Endothelial cell (in vitro differentiated cells): ENCODE measurements at regions not wholly inside any gene's neighbourhood (a gene's known extent, or its start where the extent isn't known, plus 50 kb on each side); places are given as distances from the start of the nearest gene placed in this dataset.

Source experiments
- DNase-seq: peaks from one replicate; pipeline ENCODE4 v3.0.0; 2021; ENCODE audit warnings: low spot score
- H3K27ac Mint-ChIP-seq: one replicate; pipeline ENCODE4 v1.8.0; 2021; ENCODE audit warnings: mixed read lengths, inconsistent platforms; ENCODE audit not compliant: unreplicated experiment
- H3K27me3 Mint-ChIP-seq: one replicate; pipeline ENCODE4 v1.8.0; 2021; ENCODE audit warnings: mild to moderate bottlenecking, moderate library complexity, mixed read lengths, inconsistent platforms; ENCODE audit not compliant: unreplicated experiment
- H3K36me3 Mint-ChIP-seq: one replicate; pipeline ENCODE4 v1.8.0; 2021; ENCODE audit warnings: mild to moderate bottlenecking, low read depth, mixed read lengths, inconsistent platforms; ENCODE audit not compliant: unreplicated experiment
- H3K4me1 Mint-ChIP-seq: one replicate; pipeline ENCODE4 v1.8.0; 2021; ENCODE audit warnings: mild to moderate bottlenecking, mixed read lengths, inconsistent platforms; ENCODE audit not compliant: unreplicated experiment
- H3K4me3 Mint-ChIP-seq: one replicate; pipeline ENCODE4 v1.8.0; 2021; ENCODE audit warnings: mild to moderate bottlenecking, mixed read lengths, inconsistent platforms; ENCODE audit not compliant: unreplicated experiment
- H3K9me3 Mint-ChIP-seq: one replicate; pipeline ENCODE4 v1.8.0; 2021; ENCODE audit warnings: mixed read lengths, inconsistent platforms; ENCODE audit not compliant: unreplicated experiment
- TF ChIP-seq, protein P1 (sequence below): fragments of 200-600 bp; sonication (generic); IDR thresholded peaks from one replicate; pipeline ENCODE4 v1.5.0; 2021; ENCODE audit warnings: antibody characterized with exemption; ENCODE audit not compliant: unreplicated experiment

DNA sequence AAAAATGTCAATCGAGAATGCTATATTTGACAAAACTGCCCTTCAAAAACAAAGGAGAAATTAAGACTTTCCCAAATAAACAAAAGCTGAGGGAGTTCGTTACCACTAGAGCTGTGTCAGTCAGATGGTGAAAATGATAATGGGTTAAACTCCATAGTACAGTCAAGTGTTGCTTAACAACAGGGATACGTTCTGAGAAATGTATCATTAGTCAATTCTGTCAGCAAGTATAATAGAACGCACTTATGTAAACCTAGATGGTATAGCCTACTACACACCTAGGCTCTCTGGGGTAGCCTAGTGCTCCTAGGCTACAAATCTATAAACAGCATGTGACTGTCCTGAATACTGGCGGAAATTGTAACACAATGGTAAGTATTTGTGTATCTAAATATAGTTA is 138.7 kb downstream of the DRD1 start:
- H3K27me3 Mint-ChIP-seq: no peaks in the 10 kb centered on the region
- no peak overlapping the region for H3K27ac Mint-ChIP-seq
- H3K4me1 Mint-ChIP-seq: peaks cover 20% of the 10 kb centered on the region
- no peak overlapping the region for H3K4me3 Mint-ChIP-seq
- H3K9me3 Mint-ChIP-seq: no peaks in the 10 kb centered on the region
- TF ChIP-seq, protein P1, sequence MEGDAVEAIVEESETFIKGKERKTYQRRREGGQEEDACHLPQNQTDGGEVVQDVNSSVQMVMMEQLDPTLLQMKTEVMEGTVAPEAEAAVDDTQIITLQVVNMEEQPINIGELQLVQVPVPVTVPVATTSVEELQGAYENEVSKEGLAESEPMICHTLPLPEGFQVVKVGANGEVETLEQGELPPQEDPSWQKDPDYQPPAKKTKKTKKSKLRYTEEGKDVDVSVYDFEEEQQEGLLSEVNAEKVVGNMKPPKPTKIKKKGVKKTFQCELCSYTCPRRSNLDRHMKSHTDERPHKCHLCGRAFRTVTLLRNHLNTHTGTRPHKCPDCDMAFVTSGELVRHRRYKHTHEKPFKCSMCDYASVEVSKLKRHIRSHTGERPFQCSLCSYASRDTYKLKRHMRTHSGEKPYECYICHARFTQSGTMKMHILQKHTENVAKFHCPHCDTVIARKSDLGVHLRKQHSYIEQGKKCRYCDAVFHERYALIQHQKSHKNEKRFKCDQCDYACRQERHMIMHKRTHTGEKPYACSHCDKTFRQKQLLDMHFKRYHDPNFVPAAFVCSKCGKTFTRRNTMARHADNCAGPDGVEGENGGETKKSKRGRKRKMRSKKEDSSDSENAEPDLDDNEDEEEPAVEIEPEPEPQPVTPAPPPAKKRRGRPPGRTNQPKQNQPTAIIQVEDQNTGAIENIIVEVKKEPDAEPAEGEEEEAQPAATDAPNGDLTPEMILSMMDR: no peak
- H3K36me3 Mint-ChIP-seq: no peaks in the 10 kb centered on the region
- no peak for DNase-seq

DNA sequence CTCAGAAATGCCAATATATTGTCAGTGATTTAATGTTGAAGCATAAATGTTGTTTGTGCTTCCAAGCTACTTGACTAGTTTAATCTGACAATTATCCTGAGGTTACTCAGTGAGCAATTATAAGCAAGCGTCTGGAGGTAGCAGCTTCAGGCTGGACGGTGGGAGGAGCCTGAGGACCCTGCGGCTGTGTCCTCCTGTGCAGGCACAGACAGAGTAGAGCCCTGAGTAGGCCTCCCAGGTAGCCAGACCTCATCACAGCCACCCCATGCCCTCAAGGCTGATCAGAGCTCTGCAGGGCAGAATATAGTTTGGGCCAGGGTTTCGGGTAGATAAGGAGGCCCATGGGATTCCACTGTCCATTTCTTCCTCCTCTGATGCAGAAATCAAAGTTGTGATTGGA is 153.6 kb downstream of the DRD1 start:
- H3K9me3 Mint-ChIP-seq: no peaks in the 10 kb centered on the region
- no peaks in the 10 kb centered on the region for H3K4me1 Mint-ChIP-seq
- H3K27ac Mint-ChIP-seq: no peak overlapping the region
- H3K36me3 Mint-ChIP-seq: no peaks in the 10 kb centered on the region
- TF ChIP-seq, protein P1: no peak
- DNase-seq: no peak
- H3K4me3 Mint-ChIP-seq: no peak overlapping the region
- peaks cover 5% of the 10 kb centered on the region for H3K27me3 Mint-ChIP-seq

DNA sequence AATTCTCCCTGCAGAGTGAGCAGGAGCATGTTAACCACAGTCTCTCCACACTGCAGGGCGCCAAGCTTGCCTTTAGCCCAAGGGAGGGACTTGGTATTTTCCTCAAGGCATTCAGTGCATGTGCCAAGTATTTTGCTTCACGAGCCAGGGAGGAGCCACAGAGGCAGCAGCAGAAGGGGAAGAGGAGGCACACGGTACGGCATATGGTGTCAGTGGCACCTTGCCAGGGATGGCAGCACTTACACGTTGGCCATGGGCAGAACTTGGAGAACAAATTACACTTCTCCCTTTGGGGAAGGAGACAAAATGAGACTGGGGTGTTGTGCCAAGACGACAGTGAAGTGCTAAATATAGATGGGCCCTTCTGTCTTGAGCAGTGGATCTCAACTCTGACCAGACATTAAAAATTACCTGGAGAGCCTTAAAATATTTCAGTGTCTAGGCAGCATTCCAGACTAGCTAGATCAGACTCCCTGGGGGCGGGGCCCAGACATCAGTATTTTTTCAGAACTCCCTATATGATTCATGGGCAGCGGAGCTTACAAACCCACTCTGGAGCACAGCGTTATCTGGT is 155.8 kb downstream of the DRD1 start:
- no peaks in the 10 kb centered on the region for H3K4me1 Mint-ChIP-seq
- H3K9me3 Mint-ChIP-seq: no peaks in the 10 kb centered on the region
- H3K4me3 Mint-ChIP-seq: no peak overlapping the region
- H3K36me3 Mint-ChIP-seq: no peaks in the 10 kb centered on the region
- peaks cover 5% of the 10 kb centered on the region for H3K27me3 Mint-ChIP-seq
- no peak for DNase-seq
- no peak overlapping the region for H3K27ac Mint-ChIP-seq
- TF ChIP-seq, protein P1: no peak

DNA sequence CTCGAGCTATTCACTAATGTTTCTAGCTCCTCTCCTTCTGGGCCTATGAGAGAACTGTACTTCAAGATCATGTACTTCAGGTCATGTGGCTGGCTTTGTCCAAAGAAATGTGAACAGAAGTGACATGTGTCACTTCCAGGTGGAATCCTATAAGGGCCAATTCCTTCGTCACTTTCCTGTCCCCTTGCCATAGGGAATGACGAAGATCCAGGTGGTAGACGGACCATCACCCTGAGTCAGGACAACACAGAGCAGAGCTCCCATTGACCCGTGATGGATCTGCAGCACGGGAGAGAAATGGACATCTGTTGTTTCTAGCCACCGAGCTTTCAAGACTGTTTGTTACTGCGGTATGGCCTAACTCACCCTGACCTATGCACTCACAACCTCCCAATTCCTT is 157.0 kb downstream of the DRD1 start:
- Mint-ChIP-seq H3K27me3 (peaks cover 5% of the 10 kb centered on the region), H3K4me3 (no peak overlapping the region), H3K9me3 (no peaks in the 10 kb centered on the region), H3K36me3 (no peaks in the 10 kb centered on the region), H3K27ac (no peak overlapping the region), H3K4me1 (no peaks in the 10 kb centered on the region)
- TF ChIP-seq, protein P1: no peak
- DNase-seq: no peak

DNA sequence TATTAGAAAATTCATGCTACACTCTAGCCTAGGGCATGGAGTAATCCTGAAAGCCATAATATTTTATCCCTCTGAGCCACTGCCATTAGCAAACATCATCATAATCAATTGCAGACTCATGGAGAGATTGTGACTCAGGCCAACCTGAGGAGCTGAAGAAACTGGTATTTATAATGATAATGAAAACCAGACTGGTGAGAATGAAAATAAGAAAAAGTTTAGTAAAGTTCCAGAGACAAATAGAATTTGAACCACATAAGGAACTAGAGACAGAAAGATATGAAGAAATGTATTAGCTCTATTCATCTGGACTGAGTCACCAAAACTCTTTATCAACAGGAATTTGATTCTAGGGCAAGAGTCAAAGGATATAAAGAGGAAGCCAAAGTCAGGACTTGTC is 158.7 kb downstream of the DRD1 start:
- H3K27ac Mint-ChIP-seq: no peak overlapping the region
- no peaks in the 10 kb centered on the region for H3K4me1 Mint-ChIP-seq
- DNase-seq: no peak
- TF ChIP-seq, protein P1: no peak
- no peak overlapping the region for H3K4me3 Mint-ChIP-seq
- no peaks in the 10 kb centered on the region for H3K36me3 Mint-ChIP-seq
- no peaks in the 10 kb centered on the region for H3K9me3 Mint-ChIP-seq
- peaks cover 5% of the 10 kb centered on the region for H3K27me3 Mint-ChIP-seq
